Suprapubic skin (tissue), 3 donors: ENCODE measurements at regions not wholly inside any gene's neighbourhood (a gene's known extent, or its start where the extent isn't known, plus 50 kb on each side); places are given as distances from the start of the nearest gene placed in this dataset.

Source experiments
- POLR2A ChIP-seq, 2 donors: fragments of 450-650 bp; IDR thresholded peaks; one replicate each; pipeline ENCODE4 v1.6.1; 2017; ENCODE audit warnings: antibody characterized with exemption in 2 of 2, mild to moderate bottlenecking in 2 of 2, moderate library complexity in 2 of 2
- TF ChIP-seq, protein P1 (sequence below), 2 donors: fragments of 200-600 bp in 1 of 2; fragments of 450-650 bp in 1 of 2; sonication (generic) in 1 of 2; IDR thresholded peaks; one replicate each; pipeline ENCODE4 v1.5.1; 2016 to 2019; ENCODE audit warnings: antibody characterized with exemption in 2 of 2, mild to moderate bottlenecking in 1 of 2, moderate library complexity in 1 of 2

- TF ChIP-seq, protein P1, sequence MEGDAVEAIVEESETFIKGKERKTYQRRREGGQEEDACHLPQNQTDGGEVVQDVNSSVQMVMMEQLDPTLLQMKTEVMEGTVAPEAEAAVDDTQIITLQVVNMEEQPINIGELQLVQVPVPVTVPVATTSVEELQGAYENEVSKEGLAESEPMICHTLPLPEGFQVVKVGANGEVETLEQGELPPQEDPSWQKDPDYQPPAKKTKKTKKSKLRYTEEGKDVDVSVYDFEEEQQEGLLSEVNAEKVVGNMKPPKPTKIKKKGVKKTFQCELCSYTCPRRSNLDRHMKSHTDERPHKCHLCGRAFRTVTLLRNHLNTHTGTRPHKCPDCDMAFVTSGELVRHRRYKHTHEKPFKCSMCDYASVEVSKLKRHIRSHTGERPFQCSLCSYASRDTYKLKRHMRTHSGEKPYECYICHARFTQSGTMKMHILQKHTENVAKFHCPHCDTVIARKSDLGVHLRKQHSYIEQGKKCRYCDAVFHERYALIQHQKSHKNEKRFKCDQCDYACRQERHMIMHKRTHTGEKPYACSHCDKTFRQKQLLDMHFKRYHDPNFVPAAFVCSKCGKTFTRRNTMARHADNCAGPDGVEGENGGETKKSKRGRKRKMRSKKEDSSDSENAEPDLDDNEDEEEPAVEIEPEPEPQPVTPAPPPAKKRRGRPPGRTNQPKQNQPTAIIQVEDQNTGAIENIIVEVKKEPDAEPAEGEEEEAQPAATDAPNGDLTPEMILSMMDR (IDR thresholded peaks at IDR 0.05) = no peak
- TF ChIP-seq POLR2A (IDR thresholded peaks at IDR 0.05) = no peak
Measured at GRCh38 chr5:114969482-114969881, 200.2 kb downstream of the TRIM36 start.
